HFFc6 (cell line): ENCODE measurements at regions not wholly inside any gene's neighbourhood (a gene's known extent, or its start where the extent isn't known, plus 50 kb on each side); places are given as distances from the start of the nearest gene placed in this dataset.

Experiments
- DNase-seq: peaks from one replicate; pipeline ENCODE4 v3.0.0-alpha.2; 2018
- H3K27ac Mint-ChIP-seq: 2 replicates; pipeline ENCODE4 v1.8.0; 2020; ENCODE audit warnings: mild to moderate bottlenecking, mixed read lengths
- H3K27me3 Mint-ChIP-seq: 2 replicates; pipeline ENCODE4 v1.8.0; 2021; ENCODE audit warnings: mild to moderate bottlenecking, moderate library complexity, mixed read lengths; ENCODE audit not compliant: insufficient read depth
- H3K36me3 Mint-ChIP-seq: 2 replicates; pipeline ENCODE4 v1.8.0; 2021; ENCODE audit warnings: low read depth, mixed read lengths
- H3K4me1 Mint-ChIP-seq: 2 replicates; pipeline ENCODE4 v1.8.0; 2020; ENCODE audit warnings: low read depth, mixed read lengths
- H3K4me3 Mint-ChIP-seq: 2 replicates; pipeline ENCODE4 v1.8.0; 2020; ENCODE audit warnings: mild to moderate bottlenecking, moderate library complexity, mixed read lengths
- H3K9me3 Mint-ChIP-seq: 2 replicates; pipeline ENCODE4 v1.8.0; 2020; ENCODE audit warnings: mild to moderate bottlenecking, mixed read lengths
- CTCF ChIP-seq: fragments of 200-600 bp; sonication (generic); IDR thresholded peaks from 2 replicates; pipeline ENCODE4 v1.5.0; 2021; ENCODE audit warnings: antibody characterized with exemption, mild to moderate bottlenecking

GRCh38 chr9:70478963-70479641, 64.6 kb upstream of the KLF9 start:
- H3K36me3 Mint-ChIP-seq, result no peaks in the 10 kb centered on the region
- DNase-seq, result no peak
- no peak for TF ChIP-seq CTCF
- no peaks in the 10 kb centered on the region for H3K9me3 Mint-ChIP-seq
- H3K27ac Mint-ChIP-seq, result no peak overlapping the region
- H3K4me1 Mint-ChIP-seq, result peaks cover 33% of the 10 kb centered on the region
- H3K27me3 Mint-ChIP-seq, result no peaks in the 10 kb centered on the region; the same call in 1 of the 2 replicates
- H3K4me3 Mint-ChIP-seq, result no peak overlapping the region

GRCh38 chr9:70477907-70478480, 63.5 kb upstream of the KLF9 start:
- DNase-seq, result no peak
- no peak for TF ChIP-seq CTCF
- no peak overlapping the region for H3K27ac Mint-ChIP-seq
- H3K9me3 Mint-ChIP-seq, result no peaks in the 10 kb centered on the region
- no peak overlapping the region for H3K4me3 Mint-ChIP-seq
- H3K27me3 Mint-ChIP-seq, result no peaks in the 10 kb centered on the region; the same call in 1 of the 2 replicates
- H3K36me3 Mint-ChIP-seq, result no peaks in the 10 kb centered on the region
- peaks cover 30% of the 10 kb centered on the region for H3K4me1 Mint-ChIP-seq

- TF ChIP-seq CTCF, result no peak
- peaks cover 32% of the 10 kb centered on the region for H3K4me1 Mint-ChIP-seq
- no peak for DNase-seq
- no peaks in the 10 kb centered on the region; the same call in 1 of the 2 replicates for H3K27me3 Mint-ChIP-seq
- H3K4me3 Mint-ChIP-seq, result no peak overlapping the region
- H3K9me3 Mint-ChIP-seq, result no peaks in the 10 kb centered on the region
- no peak overlapping the region for H3K27ac Mint-ChIP-seq
- no peaks in the 10 kb centered on the region for H3K36me3 Mint-ChIP-seq
These were observed 62.8 kb upstream of the KLF9 start for GRCh38 chr9:70477146-70477745.

- Mint-ChIP-seq H3K9me3 (no peaks in the 10 kb centered on the region), H3K4me1 (peaks cover 30% of the 10 kb centered on the region), H3K36me3 (no peaks in the 10 kb centered on the region), H3K27me3 (no peaks in the 10 kb centered on the region; the same call in 1 of the 2 replicates), H3K4me3 (no peak overlapping the region), H3K27ac (no peak overlapping the region)
- no peak for TF ChIP-seq CTCF
- DNase-seq, result no peak
These were observed 60.8 kb upstream of the KLF9 start for GRCh38 chr9:70475211-70475610.

GRCh38 chr9:70474413-70474812, 60.0 kb upstream of the KLF9 start:
- H3K9me3 Mint-ChIP-seq, result no peaks in the 10 kb centered on the region
- no peak for DNase-seq
- no peaks in the 10 kb centered on the region for H3K36me3 Mint-ChIP-seq
- H3K27ac Mint-ChIP-seq, result no peak overlapping the region
- no peaks in the 10 kb centered on the region; the same call in 1 of the 2 replicates for H3K27me3 Mint-ChIP-seq
- H3K4me3 Mint-ChIP-seq, result no peak overlapping the region
- no peak for TF ChIP-seq CTCF
- H3K4me1 Mint-ChIP-seq, result peaks cover 28% of the 10 kb centered on the region
